OCI-LY7 (cell line): ENCODE measurements at regions not wholly inside any gene's neighbourhood (a gene's known extent, or its start where the extent isn't known, plus 50 kb on each side); places are given as distances from the start of the nearest gene placed in this dataset.

Source experiments
- BruUV-seq: library from RNA; stranded (reverse); fragments of 400-500 nt; replicated peaks from 2 replicates; lab custom pipeline; 2021; lab: Mats Ljungman, UMichigan
- CTCF ChIA-PET: fragments of 300-600 bp; sonication (Branson Sonifier 250); formaldehyde crosslinking; loops from one replicate; lab custom pipeline; 2022; ENCODE audit warnings: antibody characterized with exemption; ENCODE audit not compliant: unreplicated experiment; lab: Charles Lee
- POLR2A ChIA-PET: fragments of 300-600 bp; sonication (Branson Sonifier 250); formaldehyde crosslinking; loops from one replicate; lab custom pipeline; 2022; ENCODE audit warnings: antibody characterized with exemption; lab: Charles Lee
- DNase-seq: peaks from one replicate; pipeline ENCODE4 v3.0.0-alpha.2; 2015; ENCODE audit warnings: low spot score
- H2AFZ ChIP-seq: fragments of 200-600 bp; sonication (generic), shearing (Covaris generic); 2 replicates; pipeline ENCODE4 v1.6.1; 2014; ENCODE audit warnings: mild to moderate bottlenecking, antibody characterized with exemption, low read length, moderate library complexity
- H3K27ac ChIP-seq: fragments of 200-600 bp; sonication (generic); 2 replicates; pipeline ENCODE4 v1.5.1; 2014; ENCODE audit warnings: mixed run types, low read depth, mild to moderate bottlenecking, moderate library complexity, low read length, inconsistent platforms; ENCODE audit not compliant: poor library complexity, severe bottlenecking
- H3K36me3 ChIP-seq: fragments of 200-600 bp; sonication (generic); 2 replicates; pipeline ENCODE4 v1.6.1; 2014; ENCODE audit warnings: mild to moderate bottlenecking, antibody characterized with exemption, low read length, moderate library complexity, mixed read lengths; ENCODE audit not compliant: insufficient read depth
- H3K4me1 ChIP-seq: fragments of 200-600 bp; sonication (generic); 2 replicates; pipeline ENCODE4 v1.5.1; 2014; ENCODE audit warnings: mild to moderate bottlenecking, low read length; ENCODE audit not compliant: insufficient read depth, poor library complexity, severe bottlenecking
- H3K4me2 ChIP-seq: fragments of 200-600 bp; sonication (generic); 2 replicates; pipeline ENCODE4 v1.6.1; 2014; ENCODE audit warnings: mild to moderate bottlenecking, low read length
- H3K4me3 ChIP-seq: fragments of 200-600 bp; sonication (generic); 2 replicates; pipeline ENCODE4 v1.5.1; 2014; ENCODE audit warnings: mild to moderate bottlenecking, low read depth, low read length; ENCODE audit not compliant: poor library complexity, severe bottlenecking
- H3K79me2 ChIP-seq: fragments of 200-600 bp; sonication (generic); 2 replicates; pipeline ENCODE4 v1.6.1; 2016; ENCODE audit warnings: low read depth, mild to moderate bottlenecking, low read length, moderate library complexity, mixed read lengths; ENCODE audit not compliant: insufficient read depth
- H3K9me2 ChIP-seq: fragments of 200-600 bp; sonication (generic); 2 replicates; pipeline ENCODE4 v1.6.1; 2016; ENCODE audit warnings: mild to moderate bottlenecking, low read length, mixed read lengths; ENCODE audit not compliant: insufficient read depth
- H3K9me3 ChIP-seq: fragments of 200-600 bp; sonication (generic); 2 replicates; pipeline ENCODE4 v1.6.1; 2014; ENCODE audit warnings: mild to moderate bottlenecking, mixed run types, low read length, mixed read lengths
- H4K20me1 ChIP-seq: fragments of 200-600 bp; sonication (generic); 2 replicates; pipeline ENCODE4 v1.6.1; 2014; ENCODE audit warnings: mild to moderate bottlenecking, antibody characterized with exemption, low read length, moderate library complexity, mixed read lengths; ENCODE audit not compliant: insufficient read depth
- EZH2phosphoT487 ChIP-seq: fragments of 200-600 bp; sonication (generic); IDR thresholded peaks from 2 replicates; pipeline ENCODE4 v1.6.1; 2018; ENCODE audit warnings: low read depth, borderline replicate concordance, mild to moderate bottlenecking, mixed run types, antibody characterized with exemption, low read length, moderate library complexity, mixed read lengths
- intact Hi-C: fragments of 100-400 bp; cut with micrococcal nuclease; formaldehyde crosslinking; loops from one replicate; pipeline ENCODE4 v1.10.0; 2022; ENCODE audit not compliant: unreplicated experiment
- TF ChIP-seq, protein P1 (sequence below): fragments of 200-600 bp; sonication (generic); conservative IDR thresholded peaks from 2 replicates; pipeline ENCODE4 v1.5.1; 2014; ENCODE audit warnings: mild to moderate bottlenecking, antibody characterized with exemption, low read length, moderate library complexity, mixed read lengths

DNA sequence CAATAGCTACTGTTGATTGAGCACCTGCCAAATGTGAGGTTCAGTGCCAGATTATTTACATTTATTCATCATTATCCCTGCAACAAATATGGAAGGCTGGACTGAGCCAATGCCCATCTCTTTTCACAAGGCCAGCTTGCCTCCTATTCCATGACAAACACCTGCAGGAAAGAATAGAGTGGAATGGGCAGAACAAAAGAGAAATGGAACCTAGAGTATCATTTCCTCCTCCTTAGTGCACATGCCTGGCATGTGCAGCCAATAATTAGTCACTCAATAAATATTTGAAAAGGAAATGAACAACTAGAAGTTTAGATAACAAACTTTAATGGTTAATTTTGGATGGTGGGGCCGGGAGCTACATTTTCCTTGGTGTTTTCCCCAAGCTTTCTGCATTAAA lies 61.4 kb upstream of the MYRIP start:
- no peak overlapping the region for H3K4me3 ChIP-seq
- ChIA-PET POLR2A (interaction anchor here (0.6 kb wide), 1 partner anchor 1915 kb away, joined by 4 read pairs; no protein-coding TSS in a partner anchor), CTCF (no interaction called here)
- TF ChIP-seq, protein P1, sequence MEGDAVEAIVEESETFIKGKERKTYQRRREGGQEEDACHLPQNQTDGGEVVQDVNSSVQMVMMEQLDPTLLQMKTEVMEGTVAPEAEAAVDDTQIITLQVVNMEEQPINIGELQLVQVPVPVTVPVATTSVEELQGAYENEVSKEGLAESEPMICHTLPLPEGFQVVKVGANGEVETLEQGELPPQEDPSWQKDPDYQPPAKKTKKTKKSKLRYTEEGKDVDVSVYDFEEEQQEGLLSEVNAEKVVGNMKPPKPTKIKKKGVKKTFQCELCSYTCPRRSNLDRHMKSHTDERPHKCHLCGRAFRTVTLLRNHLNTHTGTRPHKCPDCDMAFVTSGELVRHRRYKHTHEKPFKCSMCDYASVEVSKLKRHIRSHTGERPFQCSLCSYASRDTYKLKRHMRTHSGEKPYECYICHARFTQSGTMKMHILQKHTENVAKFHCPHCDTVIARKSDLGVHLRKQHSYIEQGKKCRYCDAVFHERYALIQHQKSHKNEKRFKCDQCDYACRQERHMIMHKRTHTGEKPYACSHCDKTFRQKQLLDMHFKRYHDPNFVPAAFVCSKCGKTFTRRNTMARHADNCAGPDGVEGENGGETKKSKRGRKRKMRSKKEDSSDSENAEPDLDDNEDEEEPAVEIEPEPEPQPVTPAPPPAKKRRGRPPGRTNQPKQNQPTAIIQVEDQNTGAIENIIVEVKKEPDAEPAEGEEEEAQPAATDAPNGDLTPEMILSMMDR, result no peak
- no peak for TF ChIP-seq EZH2phosphoT487
- H2AFZ ChIP-seq, result no peak overlapping the region
- H3K79me2 ChIP-seq, result no peaks in the 10 kb centered on the region
- no TSS peak for BruUV-seq
- no peaks in the 10 kb centered on the region for H3K36me3 ChIP-seq
- H4K20me1 ChIP-seq, result no peaks in the 10 kb centered on the region
- DNase-seq, result no peak
- no peak overlapping the region for H3K4me2 ChIP-seq
- H3K9me2 ChIP-seq, result no peaks in the 10 kb centered on the region
- no peaks in the 10 kb centered on the region for H3K9me3 ChIP-seq
- intact Hi-C loops, result no loop called here
- H3K4me1 ChIP-seq, result no peaks in the 10 kb centered on the region
- no peak overlapping the region for H3K27ac ChIP-seq

DNA sequence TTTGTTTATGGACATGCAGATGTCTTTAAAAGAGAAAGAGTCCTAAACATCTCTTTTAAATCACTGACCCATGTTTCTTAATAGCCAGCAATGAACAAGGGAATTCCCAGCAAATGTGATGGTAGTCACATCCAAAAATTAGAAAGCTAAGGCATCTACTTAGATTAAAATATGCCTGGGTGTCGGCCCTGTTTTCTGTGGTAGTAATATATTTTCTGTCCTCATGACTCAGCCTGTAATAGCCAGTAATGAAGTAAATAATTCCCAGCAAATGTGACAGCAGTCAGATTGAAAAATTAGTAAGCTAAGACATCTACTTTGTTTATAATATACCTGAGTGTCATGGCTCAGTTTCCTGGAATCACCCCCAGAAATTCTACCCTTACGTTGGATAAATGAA lies 60.6 kb upstream of the MYRIP start:
- Histone ChIP-seq H3K9me2 (no peaks in the 10 kb centered on the region), H4K20me1 (no peaks in the 10 kb centered on the region), H3K4me3 (no peak overlapping the region), H3K36me3 (no peaks in the 10 kb centered on the region), H3K9me3 (no peaks in the 10 kb centered on the region), H2AFZ (no peak overlapping the region), H3K27ac (no peak overlapping the region), H3K79me2 (no peaks in the 10 kb centered on the region), H3K4me2 (no peak overlapping the region), H3K4me1 (no peaks in the 10 kb centered on the region)
- intact Hi-C loops, result no loop called here
- TF ChIP-seq, protein P1, result no peak
- no peak for TF ChIP-seq EZH2phosphoT487
- POLR2A ChIA-PET, result interaction anchor here (0.6 to 0.7 kb wide), 2 partner anchors 17 to 1252 kb away, joined by 3 to 4 read pairs; no protein-coding TSS in a partner anchor
- no peak for DNase-seq
- BruUV-seq, result no TSS peak
- CTCF ChIA-PET, result no interaction called here

DNA sequence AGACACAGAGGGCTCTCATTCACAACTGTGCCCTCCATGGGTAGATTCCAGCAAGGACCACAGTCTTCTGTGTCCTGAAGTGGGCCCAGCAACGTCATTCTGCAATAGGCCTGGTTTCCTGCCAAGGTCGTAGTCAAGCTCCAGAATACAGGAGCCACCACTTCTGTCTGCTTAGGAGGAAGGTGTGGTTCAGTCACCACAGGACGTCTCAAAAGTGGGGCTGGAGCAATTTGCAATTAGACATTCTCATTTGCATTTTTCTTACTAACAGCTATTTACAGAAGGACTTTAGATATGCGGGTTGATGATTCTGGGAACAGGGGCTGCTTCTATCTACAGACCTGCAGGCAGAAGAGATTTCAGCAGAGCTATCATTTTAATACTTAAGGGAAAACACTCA lies 58.7 kb upstream of the MYRIP start:
- POLR2A ChIA-PET, result interaction anchor here (0.6 kb wide), 1 partner anchor 1481 kb away, joined by 3 read pairs; no protein-coding TSS in a partner anchor
- H3K4me3 ChIP-seq, result no peak overlapping the region

More for the DNA sequence above, 58.7 kb upstream of the MYRIP start:
- no TSS peak for BruUV-seq
- Histone ChIP-seq H3K4me2 (no peak overlapping the region), H3K27ac (no peak overlapping the region), H4K20me1 (no peaks in the 10 kb centered on the region), H3K79me2 (no peaks in the 10 kb centered on the region), H3K9me3 (no peaks in the 10 kb centered on the region), H3K4me1 (no peaks in the 10 kb centered on the region), H3K36me3 (no peaks in the 10 kb centered on the region), H2AFZ (no peak overlapping the region; the same call in 1 of the 2 replicates), H3K9me2 (no peaks in the 10 kb centered on the region)
- no peak for DNase-seq
- CTCF ChIA-PET, result no interaction called here
- intact Hi-C loops, result no loop called here
- TF ChIP-seq, protein P1, result no peak
- TF ChIP-seq EZH2phosphoT487, result no peak
